ENCODE measurements at regions not wholly inside any gene's neighbourhood (a gene's known extent, or its start where the extent isn't known, plus 50 kb on each side); places are given as distances from the start of the nearest gene placed in this dataset.

- peaks cover 0 to 14% (median 0%) of the 10 kb centered on the region in 3 experiments for H3K9me3 ChIP-seq (ENCODE audit: control insufficient read depth in 2 of 3, low read length in 3 of 3)
- ChIA-PET CTCF (no interaction called here), POLR2A (interaction anchor here (0.9 kb wide), 1 partner anchor 47 kb away, joined by 3 read pairs; no protein-coding TSS in a partner anchor)
- intact Hi-C loops (cut with micrococcal nuclease) = loop anchor here in 1 of 2 donors (1.0 kb wide), 1 partner anchor 10 kb away; no protein-coding TSS in a partner anchor
- H3K4me3 ChIP-seq (ENCODE audit: low read length) = no peak overlapping the region
- Mint-ChIP-seq H3K27me3 (peaks cover 0 to 10% (median 0%) of the 10 kb centered on the region in 5 donors), H3K27ac (peak overlapping the region in 8 of 9 donors; percentile 26 to 81 (median 71)), H3K4me1 (peaks cover 16 to 49% (median 41%) of the 10 kb centered on the region in 7 donors), H3K9me3 (peaks cover 0 to 31% (median 15%) of the 10 kb centered on the region in 11 donors), H3K4me3 (peak overlapping the region in 8 of 10 donors; percentile 3 to 68 (median 56)), H3K36me3 (peaks cover 0 to 19% (median 5%) of the 10 kb centered on the region in 5 donors)
- no peak overlapping the region for H3K27ac ChIP-seq (ENCODE audit: low read depth, low read length)
- DNase-seq (peak in 6 of 9 donors; percentile 45 to 68 (median 56)), ATAC-seq (peak; percentile 58)
- H3K36me3 ChIP-seq (ENCODE audit: control insufficient read depth in 2 of 3, insufficient read depth in 3 of 3, low read length in 3 of 3) = no peaks in the 10 kb centered on the region
- peaks cover 0 to 17% of the 10 kb centered on the region in 2 donors for H3K4me1 ChIP-seq (ENCODE audit: control insufficient read depth in 2 of 2, insufficient read depth in 2 of 2, low read length in 2 of 2)
- H3K27me3 ChIP-seq (ENCODE audit: control insufficient read depth in 2 of 2, insufficient read depth in 2 of 2, low read length in 2 of 2) = no peaks in the 10 kb centered on the region
Observed at GRCh38 chr21:35237287-35237686, 188.2 kb upstream of the RUNX1 start.

- ChIA-PET CTCF (no interaction called here), POLR2A (no interaction called here)
- Mint-ChIP-seq H3K27me3 (peaks cover 0 to 3% (median 0%) of the 10 kb centered on the region in 5 donors), H3K36me3 (peaks cover 0 to 19% (median 5%) of the 10 kb centered on the region in 5 donors), H3K9me3 (peaks cover 0 to 31% (median 15%) of the 10 kb centered on the region in 11 donors), H3K4me3 (peak overlapping the region in 2 of 10 donors; percentile 12 to 18), H3K4me1 (peaks cover 16 to 49% (median 41%) of the 10 kb centered on the region in 7 donors), H3K27ac (no peak overlapping the region)
- ATAC-seq (no peak), DNase-seq (no peak)
- Histone ChIP-seq H3K27me3 (ENCODE audit: control insufficient read depth in 2 of 2, insufficient read depth in 2 of 2, low read length in 2 of 2) (no peaks in the 10 kb centered on the region), H3K9me3 (ENCODE audit: control insufficient read depth in 2 of 3, low read length in 3 of 3) (peaks cover 0 to 14% (median 0%) of the 10 kb centered on the region in 3 experiments), H3K4me1 (ENCODE audit: control insufficient read depth in 2 of 2, insufficient read depth in 2 of 2, low read length in 2 of 2) (peaks cover 0 to 17% of the 10 kb centered on the region in 2 donors), H3K36me3 (ENCODE audit: control insufficient read depth in 2 of 3, insufficient read depth in 3 of 3, low read length in 3 of 3) (no peaks in the 10 kb centered on the region), H3K27ac (ENCODE audit: low read depth, low read length) (no peak overlapping the region), H3K4me3 (ENCODE audit: low read length) (no peak overlapping the region)
- intact Hi-C loops (cut with micrococcal nuclease) = no loop called here
Observed at GRCh38 chr21:35236090-35236489, 187.0 kb upstream of the RUNX1 start.

GRCh38 chr21:35234725-35235124, 185.6 kb upstream of the RUNX1 start:
- CTCF ChIA-PET = no interaction called here
- H3K27ac ChIP-seq (ENCODE audit: low read depth, low read length) = no peak overlapping the region
- Mint-ChIP-seq H3K36me3 (peaks cover 0 to 19% (median 5%) of the 10 kb centered on the region in 5 donors), H3K4me1 (peaks cover 16 to 48% (median 41%) of the 10 kb centered on the region in 7 donors), H3K27ac (peak overlapping the region in 3 of 9 donors; percentile 11 to 62 (median 45)), H3K27me3 (no peaks in the 10 kb centered on the region), H3K4me3 (peak overlapping the region in 2 of 10 donors; percentile 32 to 45), H3K9me3 (peaks cover 0 to 31% (median 15%) of the 10 kb centered on the region in 11 donors)
- DNase-seq (no peak), ATAC-seq (no peak)
- peaks cover 0 to 17% of the 10 kb centered on the region in 2 donors for H3K4me1 ChIP-seq (ENCODE audit: control insufficient read depth in 2 of 2, insufficient read depth in 2 of 2, low read length in 2 of 2)
- H3K4me3 ChIP-seq (ENCODE audit: low read length) = no peak overlapping the region
- POLR2A ChIA-PET = no interaction called here
- H3K36me3 ChIP-seq (ENCODE audit: control insufficient read depth in 2 of 3, insufficient read depth in 3 of 3, low read length in 3 of 3) = no peaks in the 10 kb centered on the region
- H3K27me3 ChIP-seq (ENCODE audit: control insufficient read depth in 2 of 2, insufficient read depth in 2 of 2, low read length in 2 of 2) = no peaks in the 10 kb centered on the region
- intact Hi-C loops (cut with micrococcal nuclease) = no loop called here
- peaks cover 0 to 14% (median 0%) of the 10 kb centered on the region in 3 experiments for H3K9me3 ChIP-seq (ENCODE audit: control insufficient read depth in 2 of 3, low read length in 3 of 3)

GRCh38 chr21:35233756-35234155, 184.7 kb upstream of the RUNX1 start:
- Histone ChIP-seq H3K27ac (ENCODE audit: low read depth, low read length) (no peak overlapping the region), H3K27me3 (ENCODE audit: control insufficient read depth in 2 of 2, insufficient read depth in 2 of 2, low read length in 2 of 2) (no peaks in the 10 kb centered on the region), H3K4me1 (ENCODE audit: control insufficient read depth in 2 of 2, insufficient read depth in 2 of 2, low read length in 2 of 2) (peaks cover 0 to 17% of the 10 kb centered on the region in 2 donors), H3K9me3 (ENCODE audit: control insufficient read depth in 2 of 3, low read length in 3 of 3) (peaks cover 0 to 14% (median 0%) of the 10 kb centered on the region in 3 experiments), H3K4me3 (ENCODE audit: low read length) (no peak overlapping the region), H3K36me3 (ENCODE audit: control insufficient read depth in 2 of 3, insufficient read depth in 3 of 3, low read length in 3 of 3) (no peaks in the 10 kb centered on the region)
- Mint-ChIP-seq H3K27ac (no peak overlapping the region), H3K27me3 (no peaks in the 10 kb centered on the region), H3K4me3 (no peak overlapping the region), H3K9me3 (peaks cover 0 to 31% (median 15%) of the 10 kb centered on the region in 11 donors), H3K4me1 (peaks cover 16 to 43% (median 40%) of the 10 kb centered on the region in 7 donors), H3K36me3 (peaks cover 0 to 19% (median 5%) of the 10 kb centered on the region in 5 donors)
- no peak for DNase-seq
- ChIA-PET POLR2A (no interaction called here), CTCF (no interaction called here)
- ATAC-seq = no peak
- intact Hi-C loops (cut with micrococcal nuclease) = no loop called here

GRCh38 chr21:35232545-35233176, 183.6 kb upstream of the RUNX1 start:
- Histone ChIP-seq H3K4me1 (ENCODE audit: control insufficient read depth in 2 of 2, insufficient read depth in 2 of 2, low read length in 2 of 2) (peaks cover 2 to 11% of the 10 kb centered on the region in 2 donors), H3K36me3 (ENCODE audit: control insufficient read depth in 2 of 3, insufficient read depth in 3 of 3, low read length in 3 of 3) (no peaks in the 10 kb centered on the region), H3K9me3 (ENCODE audit: control insufficient read depth in 2 of 3, low read length in 3 of 3) (peaks cover 0 to 14% (median 0%) of the 10 kb centered on the region in 3 experiments), H3K27me3 (ENCODE audit: control insufficient read depth in 2 of 2, insufficient read depth in 2 of 2, low read length in 2 of 2) (no peaks in the 10 kb centered on the region), H3K4me3 (ENCODE audit: low read length) (no peak overlapping the region), H3K27ac (ENCODE audit: low read depth, low read length) (no peak overlapping the region)
- peaks cover 0 to 15% (median 5%) of the 10 kb centered on the region in 5 donors for H3K36me3 Mint-ChIP-seq
- H3K4me3 Mint-ChIP-seq = no peak overlapping the region
- H3K4me1 Mint-ChIP-seq = peaks cover 14 to 38% (median 37%) of the 10 kb centered on the region in 7 donors
- no peak for DNase-seq
- intact Hi-C loops (cut with micrococcal nuclease) = no loop called here
- POLR2A ChIA-PET = no interaction called here
- H3K27me3 Mint-ChIP-seq = no peaks in the 10 kb centered on the region
- ATAC-seq = no peak
- H3K9me3 Mint-ChIP-seq = peaks cover 0 to 30% (median 12%) of the 10 kb centered on the region in 11 donors
- peak overlapping the region in 1 of 9 donors; percentile 41 for H3K27ac Mint-ChIP-seq
- CTCF ChIA-PET = no interaction called here

GRCh38 chr21:35231090-35231489, 182.0 kb upstream of the RUNX1 start:
- ChIA-PET POLR2A (no interaction called here), CTCF (interaction anchor here (0.5 kb wide), 1 partner anchor 184 kb away, joined by 3 read pairs; no protein-coding TSS in a partner anchor)
- Mint-ChIP-seq H3K9me3 (peaks cover 0 to 15% (median 7%) of the 10 kb centered on the region in 11 donors), H3K4me1 (peaks cover 20 to 38% (median 35%) of the 10 kb centered on the region in 7 donors), H3K27ac (no peak overlapping the region), H3K36me3 (peaks cover 0 to 6% (median 0%) of the 10 kb centered on the region in 5 donors), H3K4me3 (no peak overlapping the region), H3K27me3 (no peaks in the 10 kb centered on the region)
- H3K36me3 ChIP-seq (ENCODE audit: control insufficient read depth in 2 of 3, insufficient read depth in 3 of 3, low read length in 3 of 3) = no peaks in the 10 kb centered on the region
- H3K27me3 ChIP-seq (ENCODE audit: control insufficient read depth in 2 of 2, insufficient read depth in 2 of 2, low read length in 2 of 2) = no peaks in the 10 kb centered on the region
- no peak for ATAC-seq
- DNase-seq = no peak
- peaks cover 0 to 8% (median 0%) of the 10 kb centered on the region in 3 experiments for H3K9me3 ChIP-seq (ENCODE audit: control insufficient read depth in 2 of 3, low read length in 3 of 3)
- intact Hi-C loops (cut with micrococcal nuclease) = no loop called here
- no peak overlapping the region for H3K27ac ChIP-seq (ENCODE audit: low read depth, low read length)
- no peak overlapping the region for H3K4me3 ChIP-seq (ENCODE audit: low read length)
- peaks cover 17% of the 10 kb centered on the region in 2 donors for H3K4me1 ChIP-seq (ENCODE audit: control insufficient read depth in 2 of 2, insufficient read depth in 2 of 2, low read length in 2 of 2)
